H9 (cell line): ENCODE measurements at regions not wholly inside any gene's neighbourhood (a gene's known extent, or its start where the extent isn't known, plus 50 kb on each side); places are given as distances from the start of the nearest gene placed in this dataset.

ENCODE experiments used
- DNase-seq: peaks from one replicate; pipeline ENCODE4 v3.0.0-alpha.2; 2017
- H2AFZ ChIP-seq: one replicate; pipeline ENCODE4 v1.6.1; 2013; ENCODE audit warnings: mild to moderate bottlenecking, low read length, control low read depth, moderate library complexity
- H2AK5ac ChIP-seq: 2 replicates; pipeline ENCODE4 v1.6.1; 2013; ENCODE audit warnings: low read length, control low read depth, mixed read lengths; ENCODE audit not compliant: insufficient read length
- H2BK120ac ChIP-seq: one replicate; pipeline ENCODE4 v1.6.1; 2013; ENCODE audit warnings: low read depth, mild to moderate bottlenecking, low read length, control low read depth, inconsistent platforms; ENCODE audit not compliant: poor library complexity, severe bottlenecking
- H2BK12ac ChIP-seq: 2 replicates; pipeline ENCODE4 v1.6.1; 2013; ENCODE audit warnings: low read length, control low read depth, mixed read lengths, low read depth; ENCODE audit not compliant: insufficient read length
- H2BK15ac ChIP-seq: 2 replicates; pipeline ENCODE4 v1.6.1; 2013; ENCODE audit warnings: low read depth, low read length, control low read depth
- H2BK20ac ChIP-seq: one replicate; pipeline ENCODE4 v1.6.1; 2013; ENCODE audit warnings: low read depth, mild to moderate bottlenecking, low read length, control low read depth, inconsistent platforms; ENCODE audit not compliant: poor library complexity, severe bottlenecking
- H2BK5ac ChIP-seq: 2 replicates; pipeline ENCODE4 v1.6.1; 2013; ENCODE audit warnings: low read length, control low read depth, mixed read lengths; ENCODE audit not compliant: insufficient read length
- H3K14ac ChIP-seq: 2 replicates; pipeline ENCODE4 v1.6.1; 2013; ENCODE audit warnings: low read length, control low read depth; ENCODE audit not compliant: insufficient read depth
- H3K18ac ChIP-seq: 2 replicates; pipeline ENCODE4 v1.6.1; 2013; ENCODE audit warnings: low read depth, mild to moderate bottlenecking, mixed read lengths, low read length, control low read depth; ENCODE audit not compliant: insufficient read length
- H3K23ac ChIP-seq: 2 replicates; pipeline ENCODE4 v1.6.1; 2013; ENCODE audit warnings: low read length, control low read depth, mixed read lengths, low read depth; ENCODE audit not compliant: insufficient read length
- H3K23me2 ChIP-seq: 2 replicates; pipeline ENCODE4 v1.6.1; 2013; ENCODE audit warnings: low read depth, mild to moderate bottlenecking, mixed read lengths, low read length, control low read depth; ENCODE audit not compliant: insufficient read length, poor library complexity, severe bottlenecking
- H3K27ac ChIP-seq: 2 replicates; pipeline ENCODE4 v1.5.1; 2013; ENCODE audit warnings: low read length, control low read depth, mixed read lengths, low read depth; ENCODE audit not compliant: insufficient read length
- H3K27me3 ChIP-seq: 2 replicates; pipeline ENCODE4 v1.6.1; 2013; ENCODE audit warnings: low read length, control low read depth, inconsistent platforms; ENCODE audit not compliant: insufficient read depth
- H3K4ac ChIP-seq: 2 replicates; pipeline ENCODE4 v1.6.1; 2013; ENCODE audit warnings: low read depth, mild to moderate bottlenecking, control low read depth, inconsistent platforms, low read length, moderate library complexity
- H3K4me1 ChIP-seq: 2 replicates; pipeline ENCODE4 v1.6.1; 2013; ENCODE audit warnings: low read length, control low read depth, inconsistent platforms; ENCODE audit not compliant: insufficient read depth
- H3K4me2 ChIP-seq: 2 replicates; pipeline ENCODE4 v1.6.1; 2013; ENCODE audit warnings: low read length, control low read depth, mixed read lengths; ENCODE audit not compliant: insufficient read length, insufficient read depth
- H3K56ac ChIP-seq: 2 replicates; pipeline ENCODE4 v1.6.1; 2013; ENCODE audit warnings: low read depth, mild to moderate bottlenecking, mixed read lengths, low read length, control low read depth; ENCODE audit not compliant: insufficient read length
- H3K79me1 ChIP-seq: 2 replicates; pipeline ENCODE4 v1.6.1; 2013; ENCODE audit warnings: low read depth, mild to moderate bottlenecking, moderate library complexity, low read length, control low read depth, inconsistent platforms; ENCODE audit not compliant: insufficient read depth, poor library complexity, severe bottlenecking
- H3K79me2 ChIP-seq: 2 replicates; pipeline ENCODE4 v1.6.1; 2013; ENCODE audit warnings: low read length, control low read depth, inconsistent platforms; ENCODE audit not compliant: insufficient read depth
- H3K9ac ChIP-seq: 2 replicates; pipeline ENCODE4 v1.6.1; 2013; ENCODE audit warnings: low read length, control low read depth, mixed read lengths; ENCODE audit not compliant: insufficient read length; ENCODE audit errors: extremely low read depth
- H3K9me3 ChIP-seq: one replicate; pipeline ENCODE4 v1.6.1; 2013; ENCODE audit warnings: low read depth, low read length, inconsistent platforms; ENCODE audit not compliant: control insufficient read depth
- H3T11ph ChIP-seq: one replicate; pipeline ENCODE4 v1.6.1; 2013; ENCODE audit warnings: mild to moderate bottlenecking, low read length, control low read depth, inconsistent platforms
- H4K20me1 ChIP-seq: one replicate; pipeline ENCODE4 v1.6.1; 2013; ENCODE audit not compliant: control insufficient read depth, insufficient read length, insufficient read depth
- H4K5ac ChIP-seq: 2 replicates; pipeline ENCODE4 v1.6.1; 2013; ENCODE audit warnings: low read depth, mild to moderate bottlenecking, mixed read lengths, low read length, control low read depth; ENCODE audit not compliant: insufficient read length
- H4K8ac ChIP-seq: replicated peaks from 2 replicates; pipeline ENCODE4 v1.6.1; 2013; ENCODE audit warnings: low read length, control low read depth, mixed read lengths, low read depth; ENCODE audit not compliant: insufficient read length
- H4K91ac ChIP-seq: 2 replicates; pipeline ENCODE4 v1.6.1; 2013; ENCODE audit warnings: low read depth, mild to moderate bottlenecking, moderate library complexity, mixed read lengths, low read length, control low read depth; ENCODE audit not compliant: insufficient read length
- H3K27ac Mint-ChIP-seq, 3 experiments: 2 replicates in 2 of 3; 3 replicates in 1 of 3; pipeline ENCODE4 v1.8.0; 2020 to 2021; ENCODE audit warnings: mixed read lengths in 3 of 3, mild to moderate bottlenecking in 1 of 3, moderate library complexity in 1 of 3
- H3K27me3 Mint-ChIP-seq: 2 replicates; pipeline ENCODE4 v1.8.0; 2021; ENCODE audit warnings: low read depth, mild to moderate bottlenecking, moderate library complexity, mixed read lengths
- H3K36me3 Mint-ChIP-seq, 3 experiments: 2 replicates in 2 of 3; 3 replicates in 1 of 3; pipeline ENCODE4 v1.8.0; 2020 to 2021; ENCODE audit warnings: low read depth in 3 of 3, mixed read lengths in 3 of 3; ENCODE audit not compliant: insufficient read depth in 1 of 3
- H3K4me1 Mint-ChIP-seq, 2 experiments: 2 replicates each; pipeline ENCODE4 v1.8.0; 2020; ENCODE audit warnings: mixed read lengths in 2 of 2
- H3K4me3 Mint-ChIP-seq, 2 experiments: 2 replicates in 1 of 2; 3 replicates in 1 of 2; pipeline ENCODE4 v1.8.0; 2020 to 2021; ENCODE audit warnings: mild to moderate bottlenecking in 2 of 2, mixed read lengths in 2 of 2, moderate library complexity in 1 of 2
- H3K9me3 Mint-ChIP-seq, 2 experiments: 2 replicates in 1 of 2; 3 replicates in 1 of 2; pipeline ENCODE4 v1.8.0; 2020; ENCODE audit warnings: mild to moderate bottlenecking in 2 of 2, mixed read lengths in 2 of 2, moderate library complexity in 1 of 2
- TF ChIP-seq, protein P1 (sequence below): fragments of 200-600 bp; sonication (generic); conservative IDR thresholded peaks from 3 replicates; pipeline ENCODE4 v1.8.0; 2021; ENCODE audit warnings: antibody characterized with exemption, mild to moderate bottlenecking

DNA sequence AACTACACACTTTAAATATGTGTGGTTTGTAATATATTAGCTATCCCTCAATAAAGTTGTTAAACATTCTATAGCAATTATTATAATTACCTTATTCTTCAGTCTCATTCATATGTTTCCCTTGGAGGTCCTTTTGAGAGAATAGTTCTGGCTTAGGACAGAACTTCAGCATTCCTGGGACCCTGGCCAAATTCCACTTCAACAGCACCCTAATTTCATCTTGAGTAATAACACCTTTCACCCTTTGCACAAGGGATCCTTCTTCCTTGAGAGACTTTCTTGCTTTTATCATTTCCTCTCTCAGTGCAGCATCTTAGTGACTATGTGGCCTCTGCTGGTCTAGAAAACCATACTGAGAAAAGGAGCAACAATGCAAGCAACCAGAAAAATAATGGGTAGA lies 255.9 kb downstream of the C11orf87 start:
- H3K23ac ChIP-seq = no peak overlapping the region
- H3K4me2 ChIP-seq = no peak overlapping the region
- no peaks in the 10 kb centered on the region for H3K27me3 ChIP-seq
- no peaks in the 10 kb centered on the region for H3K79me2 ChIP-seq
- H3K79me1 ChIP-seq = no peaks in the 10 kb centered on the region
- TF ChIP-seq, protein P1, sequence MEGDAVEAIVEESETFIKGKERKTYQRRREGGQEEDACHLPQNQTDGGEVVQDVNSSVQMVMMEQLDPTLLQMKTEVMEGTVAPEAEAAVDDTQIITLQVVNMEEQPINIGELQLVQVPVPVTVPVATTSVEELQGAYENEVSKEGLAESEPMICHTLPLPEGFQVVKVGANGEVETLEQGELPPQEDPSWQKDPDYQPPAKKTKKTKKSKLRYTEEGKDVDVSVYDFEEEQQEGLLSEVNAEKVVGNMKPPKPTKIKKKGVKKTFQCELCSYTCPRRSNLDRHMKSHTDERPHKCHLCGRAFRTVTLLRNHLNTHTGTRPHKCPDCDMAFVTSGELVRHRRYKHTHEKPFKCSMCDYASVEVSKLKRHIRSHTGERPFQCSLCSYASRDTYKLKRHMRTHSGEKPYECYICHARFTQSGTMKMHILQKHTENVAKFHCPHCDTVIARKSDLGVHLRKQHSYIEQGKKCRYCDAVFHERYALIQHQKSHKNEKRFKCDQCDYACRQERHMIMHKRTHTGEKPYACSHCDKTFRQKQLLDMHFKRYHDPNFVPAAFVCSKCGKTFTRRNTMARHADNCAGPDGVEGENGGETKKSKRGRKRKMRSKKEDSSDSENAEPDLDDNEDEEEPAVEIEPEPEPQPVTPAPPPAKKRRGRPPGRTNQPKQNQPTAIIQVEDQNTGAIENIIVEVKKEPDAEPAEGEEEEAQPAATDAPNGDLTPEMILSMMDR = no peak
- H4K91ac ChIP-seq = no peak overlapping the region
- Mint-ChIP-seq H3K27ac (no peak overlapping the region), H3K4me3 (no peak overlapping the region), H3K4me1 (no peaks in the 10 kb centered on the region), H3K27me3 (peaks cover 1% of the 10 kb centered on the region; the same call in 1 of the 2 replicates), H3K36me3 (no peaks in the 10 kb centered on the region), H3K9me3 (no peaks in the 10 kb centered on the region)
- H3K27ac ChIP-seq = no peak overlapping the region
- no peak overlapping the region for H2BK120ac ChIP-seq
- no peak overlapping the region for H3K14ac ChIP-seq
- no peaks in the 10 kb centered on the region for H3K9me3 ChIP-seq
- no peak overlapping the region for H2BK5ac ChIP-seq
- no peaks in the 10 kb centered on the region for H4K20me1 ChIP-seq
- no peak overlapping the region for H2AK5ac ChIP-seq
- H4K5ac ChIP-seq = no peak overlapping the region
- H3K56ac ChIP-seq = no peak overlapping the region
- H3K4me1 ChIP-seq = no peaks in the 10 kb centered on the region
- H2AFZ ChIP-seq = no peak overlapping the region
- no peaks in the 10 kb centered on the region for H3K23me2 ChIP-seq
- no peak overlapping the region for H3T11ph ChIP-seq
- H3K18ac ChIP-seq = no peak overlapping the region
- no peak overlapping the region for H2BK15ac ChIP-seq
- no peak overlapping the region for H3K9ac ChIP-seq
- no peak for DNase-seq
- H3K4ac ChIP-seq = no peak overlapping the region
- H2BK20ac ChIP-seq = no peak overlapping the region
- no peak overlapping the region for H2BK12ac ChIP-seq
- no peak overlapping the region for H4K8ac ChIP-seq
